ENCODE measurements at regions not wholly inside any gene's neighbourhood (a gene's known extent, or its start where the extent isn't known, plus 50 kb on each side); places are given as distances from the start of the nearest gene placed in this dataset.

DNA sequence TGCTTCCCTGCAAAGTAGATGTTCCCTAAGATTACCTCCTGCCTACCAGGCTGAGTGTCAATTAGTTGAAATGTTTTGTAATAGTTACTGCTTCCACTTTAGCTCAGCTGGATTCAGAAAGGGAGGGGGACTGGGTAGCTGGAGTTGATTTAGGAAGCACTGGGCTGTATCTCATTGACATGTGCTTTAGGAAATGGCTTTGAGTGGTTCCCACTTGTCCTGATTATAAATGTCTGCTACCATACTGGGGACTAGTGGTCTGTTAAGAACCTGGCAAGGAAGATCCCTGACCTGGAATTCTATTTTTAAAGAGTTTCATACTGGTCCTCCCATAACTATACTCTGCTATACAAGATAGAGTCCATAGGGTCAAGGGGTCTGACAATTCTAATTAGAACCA lies 363.9 kb upstream of the PPP1R2C start:
- intact Hi-C loops (cut with micrococcal nuclease): no loop called here
- no peaks in the 10 kb centered on the region for H3K9me3 ChIP-seq (ENCODE audit: control extremely low read depth in 1 of 3, control insufficient read depth in 2 of 3, insufficient read depth in 1 of 3, low read length in 2 of 3)
- ChIA-PET POLR2A (no interaction called here), CTCF (no interaction called here)
- ATAC-seq (ENCODE audit: low read depth): no peak
- no peaks in the 10 kb centered on the region for H3K36me3 ChIP-seq (replicated peaks in 1 of 2; ENCODE audit: control extremely low read depth in 1 of 2, control insufficient read depth in 1 of 2, extremely low read depth in 1 of 2, insufficient read depth in 2 of 2, low read length in 1 of 2)
- no peaks in the 10 kb centered on the region for H3K4me1 ChIP-seq (ENCODE audit: control insufficient read depth in 2 of 2, insufficient read depth in 2 of 2, low read length in 2 of 2)
- H3K4me3 ChIP-seq (ENCODE audit: control extremely low read depth in 1 of 5, extremely low read depth in 1 of 5, insufficient read depth in 1 of 5, low read depth in 2 of 5, low read length in 4 of 5): no peak overlapping the region
- TF ChIP-seq, protein P1, sequence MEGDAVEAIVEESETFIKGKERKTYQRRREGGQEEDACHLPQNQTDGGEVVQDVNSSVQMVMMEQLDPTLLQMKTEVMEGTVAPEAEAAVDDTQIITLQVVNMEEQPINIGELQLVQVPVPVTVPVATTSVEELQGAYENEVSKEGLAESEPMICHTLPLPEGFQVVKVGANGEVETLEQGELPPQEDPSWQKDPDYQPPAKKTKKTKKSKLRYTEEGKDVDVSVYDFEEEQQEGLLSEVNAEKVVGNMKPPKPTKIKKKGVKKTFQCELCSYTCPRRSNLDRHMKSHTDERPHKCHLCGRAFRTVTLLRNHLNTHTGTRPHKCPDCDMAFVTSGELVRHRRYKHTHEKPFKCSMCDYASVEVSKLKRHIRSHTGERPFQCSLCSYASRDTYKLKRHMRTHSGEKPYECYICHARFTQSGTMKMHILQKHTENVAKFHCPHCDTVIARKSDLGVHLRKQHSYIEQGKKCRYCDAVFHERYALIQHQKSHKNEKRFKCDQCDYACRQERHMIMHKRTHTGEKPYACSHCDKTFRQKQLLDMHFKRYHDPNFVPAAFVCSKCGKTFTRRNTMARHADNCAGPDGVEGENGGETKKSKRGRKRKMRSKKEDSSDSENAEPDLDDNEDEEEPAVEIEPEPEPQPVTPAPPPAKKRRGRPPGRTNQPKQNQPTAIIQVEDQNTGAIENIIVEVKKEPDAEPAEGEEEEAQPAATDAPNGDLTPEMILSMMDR (IDR thresholded peaks at IDR 0.05): no peak
- TF ChIP-seq EZH2 (IDR thresholded peaks at IDR 0.05; ENCODE audit: borderline replicate concordance, insufficient read depth, low read depth, low read length, poor library complexity, severe bottlenecking): no peak
- H3K27me3 ChIP-seq (replicated peaks in 1 of 4; ENCODE audit: control extremely low read depth in 1 of 4, control insufficient read depth in 3 of 4, insufficient read depth in 4 of 4, low read length in 3 of 4): no peaks in the 10 kb centered on the region
- H4K20me1 ChIP-seq (ENCODE audit: control insufficient read depth, insufficient read depth, low read length, poor library complexity, severe bottlenecking): no peaks in the 10 kb centered on the region
- H3K27ac Mint-ChIP-seq: no peak overlapping the region
- DNase-seq: no peak
- H3K9ac ChIP-seq (ENCODE audit: low read length): no peak overlapping the region
- H3K79me2 ChIP-seq (ENCODE audit: control insufficient read depth, insufficient read depth, low read length): no peaks in the 10 kb centered on the region
- no peak overlapping the region for H2AFZ ChIP-seq (ENCODE audit: insufficient read depth, low read depth, low read length, poor library complexity, severe bottlenecking)
- no peaks in the 10 kb centered on the region for H3K27me3 Mint-ChIP-seq
- no peaks in the 10 kb centered on the region for H3K9me3 Mint-ChIP-seq (ENCODE audit: insufficient read depth)
- no peaks in the 10 kb centered on the region for H3K4me1 Mint-ChIP-seq
- no peak overlapping the region for H3K27ac ChIP-seq (ENCODE audit: low read length in 2 of 2)
- no peak overlapping the region for H3K4me2 ChIP-seq (replicated peaks; ENCODE audit: low read depth, low read length, poor library complexity, severe bottlenecking)
- no peak overlapping the region for H3K4me3 Mint-ChIP-seq

DNA sequence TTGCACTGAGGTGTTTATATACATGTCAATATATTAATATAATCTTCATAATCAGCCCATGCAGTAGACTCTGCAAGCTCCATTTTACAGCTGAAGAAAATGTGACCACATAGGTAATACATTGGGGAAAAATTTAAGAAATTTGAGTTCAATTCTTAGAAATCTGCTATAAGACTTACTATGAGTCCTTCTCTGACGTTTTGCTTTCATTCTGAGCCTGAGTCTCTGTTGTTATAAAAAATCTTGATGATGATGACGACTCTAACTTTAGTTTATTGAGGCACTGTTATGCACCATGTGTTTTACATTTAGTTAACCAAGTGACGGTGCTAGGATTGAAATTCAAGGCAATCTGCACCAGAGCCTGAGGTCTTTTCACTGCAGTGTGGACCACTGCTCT lies 370.3 kb upstream of the PPP1R2C start:
- no peaks in the 10 kb centered on the region for H3K27me3 Mint-ChIP-seq
- Histone ChIP-seq H3K27ac (ENCODE audit: low read length in 2 of 2) (no peak overlapping the region), H3K4me1 (ENCODE audit: control insufficient read depth in 2 of 2, insufficient read depth in 2 of 2, low read length in 2 of 2) (no peaks in the 10 kb centered on the region), H3K79me2 (ENCODE audit: control insufficient read depth, insufficient read depth, low read length) (no peaks in the 10 kb centered on the region), H2AFZ (ENCODE audit: insufficient read depth, low read depth, low read length, poor library complexity, severe bottlenecking) (no peak overlapping the region), H3K36me3 (replicated peaks in 1 of 2; ENCODE audit: control extremely low read depth in 1 of 2, control insufficient read depth in 1 of 2, extremely low read depth in 1 of 2, insufficient read depth in 2 of 2, low read length in 1 of 2) (no peaks in the 10 kb centered on the region), H3K4me2 (replicated peaks; ENCODE audit: low read depth, low read length, poor library complexity, severe bottlenecking) (no peak overlapping the region), H3K9ac (ENCODE audit: low read length) (no peak overlapping the region), H3K9me3 (ENCODE audit: control extremely low read depth in 1 of 3, control insufficient read depth in 2 of 3, insufficient read depth in 1 of 3, low read length in 2 of 3) (no peaks in the 10 kb centered on the region), H3K27me3 (replicated peaks in 1 of 4; ENCODE audit: control extremely low read depth in 1 of 4, control insufficient read depth in 3 of 4, insufficient read depth in 4 of 4, low read length in 3 of 4) (no peaks in the 10 kb centered on the region), H4K20me1 (ENCODE audit: control insufficient read depth, insufficient read depth, low read length, poor library complexity, severe bottlenecking) (no peaks in the 10 kb centered on the region), H3K4me3 (ENCODE audit: control extremely low read depth in 1 of 5, extremely low read depth in 1 of 5, insufficient read depth in 1 of 5, low read depth in 2 of 5, low read length in 4 of 5) (no peak overlapping the region)
- peaks cover 5% of the 10 kb centered on the region for H3K4me1 Mint-ChIP-seq
- no CpG with 5 or more reads among the region's 3 CpGs for WGBS (ENCODE audit: insufficient coverage)
- TF ChIP-seq, protein P1 (IDR thresholded peaks at IDR 0.05): no peak
- TF ChIP-seq EZH2 (IDR thresholded peaks at IDR 0.05; ENCODE audit: borderline replicate concordance, insufficient read depth, low read depth, low read length, poor library complexity, severe bottlenecking): no peak
- H3K9me3 Mint-ChIP-seq (ENCODE audit: insufficient read depth): peaks cover 3% of the 10 kb centered on the region
- no peak overlapping the region for H3K27ac Mint-ChIP-seq
- no peak overlapping the region for H3K4me3 Mint-ChIP-seq
- intact Hi-C loops (cut with micrococcal nuclease): no loop called here
- DNase-seq (no peak), ATAC-seq (ENCODE audit: low read depth) (no peak)
- POLR2A ChIA-PET: no interaction called here
- CTCF ChIA-PET: no interaction called here

All from B cell (primary cell).